SK-N-SH treated with all-trans-retinoic acid at 6 μM for 48 hours (cell line): ENCODE measurements at regions not wholly inside any gene's neighbourhood (a gene's known extent, or its start where the extent isn't known, plus 50 kb on each side); places are given as distances from the start of the nearest gene placed in this dataset.

Experiments
- ATAC-seq: fragments of 200-7000 bp; cut with Tn5 transposase; 3 replicates; pipeline ENCODE4 v1.9.1; 2020; ENCODE audit warnings: mild to moderate bottlenecking, moderate library complexity
- BACH2 ChIP-seq: fragments of 250-450 bp; sonication (Bioruptor Pico); IDR thresholded peaks from 2 replicates; pipeline ENCODE4 v1.9.0; 2021; ENCODE audit warnings: mild to moderate bottlenecking, borderline replicate concordance
- CSDC2 ChIP-seq: fragments of 250-450 bp; sonication (Bioruptor Pico); IDR thresholded peaks from 2 replicates; pipeline ENCODE4 v1.5.0; 2020; ENCODE audit warnings: mild to moderate bottlenecking, moderate library complexity
- ESRRG ChIP-seq: fragments of 250-450 bp; sonication (Bioruptor Pico); IDR thresholded peaks from 2 replicates; pipeline ENCODE4 v1.6.1; 2021; ENCODE audit warnings: mild to moderate bottlenecking
- GLIS3 ChIP-seq: fragments of 250-450 bp; sonication (Bioruptor Pico); IDR thresholded peaks from 2 replicates; pipeline ENCODE4 v1.5.0; 2020; ENCODE audit warnings: mild to moderate bottlenecking, moderate library complexity
- ISL1 ChIP-seq: fragments of 250-450 bp; sonication (Bioruptor Pico); IDR thresholded peaks from 2 replicates; pipeline ENCODE4 v2.1.2; 2022; ENCODE audit warnings: mild to moderate bottlenecking, moderate library complexity
- OSR1 ChIP-seq: fragments of 250-450 bp; sonication (Bioruptor Pico); IDR thresholded peaks from 2 replicates; pipeline ENCODE4 v1.8.0; 2022; ENCODE audit warnings: moderate library complexity, mild to moderate bottlenecking, inconsistent platforms
- PPARA ChIP-seq: fragments of 250-450 bp; sonication (Bioruptor Pico); IDR thresholded peaks from 2 replicates; pipeline ENCODE4 v1.5.0; 2020; ENCODE audit warnings: mild to moderate bottlenecking, borderline replicate concordance
- RARB ChIP-seq: fragments of 250-450 bp; sonication (Bioruptor Pico); IDR thresholded peaks from 2 replicates; pipeline ENCODE4 v1.8.0; 2021; ENCODE audit warnings: mild to moderate bottlenecking, moderate library complexity
- TOX ChIP-seq: fragments of 250-450 bp; sonication (Bioruptor Pico); IDR thresholded peaks from 2 replicates; pipeline ENCODE4 v1.8.0; 2021; ENCODE audit warnings: mild to moderate bottlenecking, moderate library complexity, borderline replicate concordance
- ZFP3 ChIP-seq: fragments of 250-450 bp; sonication (Bioruptor Pico); IDR thresholded peaks from 2 replicates; pipeline ENCODE4 v1.5.0; 2020; ENCODE audit warnings: mild to moderate bottlenecking, moderate library complexity
- ZFP30 ChIP-seq: fragments of 450-650 bp; formaldehyde crosslinking; IDR thresholded peaks from 2 replicates; pipeline ENCODE4 v1.5.0; 2022; ENCODE audit warnings: mild to moderate bottlenecking, moderate library complexity
- ZNF565 ChIP-seq: fragments of 450-650 bp; formaldehyde crosslinking; conservative IDR thresholded peaks from 2 replicates; pipeline ENCODE4 v1.5.0; 2020; ENCODE audit warnings: low read depth, mild to moderate bottlenecking, moderate library complexity
- ZNF70 ChIP-seq: fragments of 450-650 bp; formaldehyde crosslinking; IDR thresholded peaks from 2 replicates; pipeline ENCODE4 v1.5.0; 2020; ENCODE audit warnings: mild to moderate bottlenecking, moderate library complexity
- TF ChIP-seq, protein P1 (sequence below): fragments of 250-450 bp; sonication (Bioruptor Pico); IDR thresholded peaks from 2 replicates; pipeline ENCODE4 v1.5.1; 2020; ENCODE audit warnings: low read depth, mild to moderate bottlenecking, moderate library complexity
- TF ChIP-seq, protein P2 (sequence below): fragments of 250-450 bp; sonication (Bioruptor Pico); IDR thresholded peaks from 2 replicates; pipeline ENCODE4 v1.5.0; 2020; ENCODE audit warnings: mild to moderate bottlenecking, moderate library complexity
- TF ChIP-seq, protein P3 (sequence below): fragments of 250-450 bp; sonication (Bioruptor Pico); IDR thresholded peaks from 2 replicates; pipeline ENCODE4 v1.8.0; 2021; ENCODE audit warnings: low read depth, mild to moderate bottlenecking, moderate library complexity, borderline replicate concordance
- TF ChIP-seq, protein P4 (sequence below): fragments of 250-450 bp; sonication (Bioruptor Pico); IDR thresholded peaks from 2 replicates; pipeline ENCODE4 v1.5.1; 2021; ENCODE audit warnings: mild to moderate bottlenecking, moderate library complexity
- TF ChIP-seq, protein P5 (sequence below): fragments of 250-450 bp; sonication (Bioruptor Pico); IDR thresholded peaks from 2 replicates; pipeline ENCODE4 v1.8.0; 2020; ENCODE audit warnings: mild to moderate bottlenecking, moderate library complexity, borderline replicate concordance

DNA sequence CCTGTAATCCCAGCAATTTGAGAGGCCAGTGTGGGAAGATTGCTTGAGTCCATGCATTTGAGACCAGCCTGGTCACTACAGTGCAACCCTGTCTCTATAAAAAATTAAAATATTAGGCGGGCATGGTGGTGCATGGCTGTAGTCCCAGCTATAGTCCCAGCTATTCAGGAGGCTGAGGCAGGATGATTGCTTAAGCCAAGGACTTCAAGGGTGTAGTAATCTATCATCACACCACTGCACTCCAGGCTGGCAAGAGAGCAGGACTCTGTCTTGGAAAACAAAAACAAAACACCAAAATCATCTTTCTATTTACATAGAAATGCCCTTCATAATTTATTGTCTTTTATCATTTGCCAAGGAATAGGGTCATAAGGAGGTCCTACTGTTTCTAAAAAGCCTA is 1274.1 kb upstream of the NCAM2 start (continued):
- TF ChIP-seq, protein P1, sequence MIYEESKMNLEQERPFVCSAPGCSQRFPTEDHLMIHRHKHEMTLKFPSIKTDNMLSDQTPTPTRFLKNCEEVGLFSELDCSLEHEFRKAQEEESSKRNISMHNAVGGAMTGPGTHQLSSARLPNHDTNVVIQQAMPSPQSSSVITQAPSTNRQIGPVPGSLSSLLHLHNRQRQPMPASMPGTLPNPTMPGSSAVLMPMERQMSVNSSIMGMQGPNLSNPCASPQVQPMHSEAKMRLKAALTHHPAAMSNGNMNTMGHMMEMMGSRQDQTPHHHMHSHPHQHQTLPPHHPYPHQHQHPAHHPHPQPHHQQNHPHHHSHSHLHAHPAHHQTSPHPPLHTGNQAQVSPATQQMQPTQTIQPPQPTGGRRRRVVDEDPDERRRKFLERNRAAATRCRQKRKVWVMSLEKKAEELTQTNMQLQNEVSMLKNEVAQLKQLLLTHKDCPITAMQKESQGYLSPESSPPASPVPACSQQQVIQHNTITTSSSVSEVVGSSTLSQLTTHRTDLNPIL (CRISPR knock-in tag): no peak
- TF ChIP-seq ZNF70 (no peak), OSR1 (no peak)
- TF ChIP-seq, protein P2, sequence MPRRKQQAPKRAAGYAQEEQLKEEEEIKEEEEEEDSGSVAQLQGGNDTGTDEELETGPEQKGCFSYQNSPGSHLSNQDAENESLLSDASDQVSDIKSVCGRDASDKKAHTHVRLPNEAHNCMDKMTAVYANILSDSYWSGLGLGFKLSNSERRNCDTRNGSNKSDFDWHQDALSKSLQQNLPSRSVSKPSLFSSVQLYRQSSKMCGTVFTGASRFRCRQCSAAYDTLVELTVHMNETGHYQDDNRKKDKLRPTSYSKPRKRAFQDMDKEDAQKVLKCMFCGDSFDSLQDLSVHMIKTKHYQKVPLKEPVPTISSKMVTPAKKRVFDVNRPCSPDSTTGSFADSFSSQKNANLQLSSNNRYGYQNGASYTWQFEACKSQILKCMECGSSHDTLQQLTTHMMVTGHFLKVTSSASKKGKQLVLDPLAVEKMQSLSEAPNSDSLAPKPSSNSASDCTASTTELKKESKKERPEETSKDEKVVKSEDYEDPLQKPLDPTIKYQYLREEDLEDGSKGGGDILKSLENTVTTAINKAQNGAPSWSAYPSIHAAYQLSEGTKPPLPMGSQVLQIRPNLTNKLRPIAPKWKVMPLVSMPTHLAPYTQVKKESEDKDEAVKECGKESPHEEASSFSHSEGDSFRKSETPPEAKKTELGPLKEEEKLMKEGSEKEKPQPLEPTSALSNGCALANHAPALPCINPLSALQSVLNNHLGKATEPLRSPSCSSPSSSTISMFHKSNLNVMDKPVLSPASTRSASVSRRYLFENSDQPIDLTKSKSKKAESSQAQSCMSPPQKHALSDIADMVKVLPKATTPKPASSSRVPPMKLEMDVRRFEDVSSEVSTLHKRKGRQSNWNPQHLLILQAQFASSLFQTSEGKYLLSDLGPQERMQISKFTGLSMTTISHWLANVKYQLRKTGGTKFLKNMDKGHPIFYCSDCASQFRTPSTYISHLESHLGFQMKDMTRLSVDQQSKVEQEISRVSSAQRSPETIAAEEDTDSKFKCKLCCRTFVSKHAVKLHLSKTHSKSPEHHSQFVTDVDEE (CRISPR knock-in tag): no peak

DNA sequence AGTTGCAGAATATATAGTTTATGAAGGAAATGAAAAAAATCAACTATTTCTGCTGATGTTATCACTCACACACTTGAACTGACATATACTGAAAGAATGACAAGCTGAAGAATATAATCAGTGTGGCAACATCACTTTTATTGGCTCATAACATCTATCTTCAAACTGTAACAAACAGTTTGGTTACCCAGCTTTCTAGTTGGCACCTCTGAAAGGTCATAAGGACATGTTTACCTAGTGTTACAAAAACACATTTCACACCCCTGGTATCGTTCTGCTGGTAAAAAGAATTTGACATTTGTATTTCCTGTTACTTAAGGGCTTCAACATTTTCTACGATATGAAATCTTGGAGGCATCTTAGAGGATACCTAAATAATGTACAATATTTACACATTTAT is 1267.0 kb upstream of the NCAM2 start:
- no peak for ATAC-seq

DNA sequence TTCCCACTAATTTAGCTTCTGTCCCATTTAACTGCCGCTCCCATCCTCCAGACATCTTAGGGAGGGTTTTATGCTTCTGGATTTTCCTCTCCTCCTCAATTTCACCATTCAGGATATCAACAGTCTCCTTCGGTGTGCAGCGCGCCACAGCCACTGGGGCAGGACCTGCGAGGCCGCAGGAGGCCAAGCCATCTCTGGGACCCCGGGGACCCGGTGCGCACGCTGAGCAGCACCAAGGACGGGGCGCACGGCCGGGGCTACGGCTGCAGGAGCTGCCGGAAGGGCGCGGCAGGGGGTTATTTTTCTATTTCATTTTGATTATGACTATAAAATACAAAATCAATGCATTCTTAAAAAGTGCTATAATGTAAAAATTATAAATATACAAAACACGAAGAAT is 1238.4 kb upstream of the NCAM2 start:
- TF ChIP-seq RARB (CRISPR knock-in tag) (no peak), PPARA (CRISPR knock-in tag) (no peak)
- ATAC-seq: no peak

More for the DNA sequence above, 1267.0 kb upstream of the NCAM2 start:
- TF ChIP-seq RARB (CRISPR knock-in tag) (no peak), ZNF565 (CRISPR knock-in tag) (no peak), ZFP30 (CRISPR knock-in tag) (no peak), CSDC2 (CRISPR knock-in tag) (no peak), GLIS3 (CRISPR knock-in tag) (no peak), ZNF70 (no peak)
- TF ChIP-seq, protein P3, sequence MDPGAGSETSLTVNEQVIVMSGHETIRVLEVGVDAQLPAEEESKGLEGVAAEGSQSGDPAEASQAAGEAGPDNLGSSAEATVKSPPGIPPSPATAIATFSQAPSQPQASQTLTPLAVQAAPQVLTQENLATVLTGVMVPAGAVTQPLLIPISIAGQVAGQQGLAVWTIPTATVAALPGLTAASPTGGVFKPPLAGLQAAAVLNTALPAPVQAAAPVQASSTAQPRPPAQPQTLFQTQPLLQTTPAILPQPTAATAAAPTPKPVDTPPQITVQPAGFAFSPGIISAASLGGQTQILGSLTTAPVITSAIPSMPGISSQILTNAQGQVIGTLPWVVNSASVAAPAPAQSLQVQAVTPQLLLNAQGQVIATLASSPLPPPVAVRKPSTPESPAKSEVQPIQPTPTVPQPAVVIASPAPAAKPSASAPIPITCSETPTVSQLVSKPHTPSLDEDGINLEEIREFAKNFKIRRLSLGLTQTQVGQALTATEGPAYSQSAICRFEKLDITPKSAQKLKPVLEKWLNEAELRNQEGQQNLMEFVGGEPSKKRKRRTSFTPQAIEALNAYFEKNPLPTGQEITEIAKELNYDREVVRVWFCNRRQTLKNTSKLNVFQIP (CRISPR knock-in tag): no peak
- TF ChIP-seq, protein P4, sequence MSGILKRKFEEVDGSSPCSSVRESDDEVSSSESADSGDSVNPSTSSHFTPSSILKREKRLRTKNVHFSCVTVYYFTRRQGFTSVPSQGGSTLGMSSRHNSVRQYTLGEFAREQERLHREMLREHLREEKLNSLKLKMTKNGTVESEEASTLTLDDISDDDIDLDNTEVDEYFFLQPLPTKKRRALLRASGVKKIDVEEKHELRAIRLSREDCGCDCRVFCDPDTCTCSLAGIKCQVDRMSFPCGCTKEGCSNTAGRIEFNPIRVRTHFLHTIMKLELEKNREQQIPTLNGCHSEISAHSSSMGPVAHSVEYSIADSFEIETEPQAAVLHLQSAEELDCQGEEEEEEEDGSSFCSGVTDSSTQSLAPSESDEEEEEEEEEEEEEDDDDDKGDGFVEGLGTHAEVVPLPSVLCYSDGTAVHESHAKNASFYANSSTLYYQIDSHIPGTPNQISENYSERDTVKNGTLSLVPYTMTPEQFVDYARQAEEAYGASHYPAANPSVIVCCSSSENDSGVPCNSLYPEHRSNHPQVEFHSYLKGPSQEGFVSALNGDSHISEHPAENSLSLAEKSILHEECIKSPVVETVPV (CRISPR knock-in tag): no peak
- TF ChIP-seq, protein P5, sequence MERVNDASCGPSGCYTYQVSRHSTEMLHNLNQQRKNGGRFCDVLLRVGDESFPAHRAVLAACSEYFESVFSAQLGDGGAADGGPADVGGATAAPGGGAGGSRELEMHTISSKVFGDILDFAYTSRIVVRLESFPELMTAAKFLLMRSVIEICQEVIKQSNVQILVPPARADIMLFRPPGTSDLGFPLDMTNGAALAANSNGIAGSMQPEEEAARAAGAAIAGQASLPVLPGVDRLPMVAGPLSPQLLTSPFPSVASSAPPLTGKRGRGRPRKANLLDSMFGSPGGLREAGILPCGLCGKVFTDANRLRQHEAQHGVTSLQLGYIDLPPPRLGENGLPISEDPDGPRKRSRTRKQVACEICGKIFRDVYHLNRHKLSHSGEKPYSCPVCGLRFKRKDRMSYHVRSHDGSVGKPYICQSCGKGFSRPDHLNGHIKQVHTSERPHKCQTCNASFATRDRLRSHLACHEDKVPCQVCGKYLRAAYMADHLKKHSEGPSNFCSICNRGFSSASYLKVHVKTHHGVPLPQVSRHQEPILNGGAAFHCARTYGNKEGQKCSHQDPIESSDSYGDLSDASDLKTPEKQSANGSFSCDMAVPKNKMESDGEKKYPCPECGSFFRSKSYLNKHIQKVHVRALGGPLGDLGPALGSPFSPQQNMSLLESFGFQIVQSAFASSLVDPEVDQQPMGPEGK (CRISPR knock-in tag): no peak
- TF ChIP-seq, protein P1 (CRISPR knock-in tag): no peak

DNA sequence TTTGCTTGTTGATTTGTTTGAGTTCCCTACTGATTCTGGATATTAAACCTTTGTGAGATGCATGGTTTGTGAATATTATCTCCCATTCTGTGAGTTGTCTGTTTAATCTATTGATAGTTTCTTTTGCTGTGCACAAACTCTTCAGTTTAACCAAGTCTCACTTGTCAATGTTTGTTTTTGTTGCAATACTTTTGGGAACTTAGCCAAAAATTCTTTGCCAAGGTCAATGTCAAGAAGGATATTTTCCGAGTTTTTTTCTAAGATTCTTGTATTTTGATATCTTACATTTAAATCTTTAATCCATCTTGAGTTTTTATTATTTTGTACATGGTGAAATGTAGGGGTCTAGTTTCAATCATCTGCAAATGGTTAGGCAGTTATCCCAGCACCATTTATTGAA is 1230.7 kb upstream of the NCAM2 start:
- ATAC-seq: no peak
- TF ChIP-seq, protein P3 (CRISPR knock-in tag): no peak
- no peak for TF ChIP-seq ESRRG (CRISPR knock-in tag)
- no peak for TF ChIP-seq BACH2 (CRISPR knock-in tag)
- TF ChIP-seq ISL1 (CRISPR knock-in tag): no peak
- no peak for TF ChIP-seq ZFP3 (CRISPR knock-in tag)
- TF ChIP-seq, protein P1 (CRISPR knock-in tag): no peak
- TF ChIP-seq TOX (CRISPR knock-in tag): no peak
- TF ChIP-seq, protein P5 (CRISPR knock-in tag): no peak
- no peak for TF ChIP-seq ZFP30 (CRISPR knock-in tag)
- TF ChIP-seq PPARA (CRISPR knock-in tag): no peak
- no peak for TF ChIP-seq GLIS3 (CRISPR knock-in tag)
- no peak for TF ChIP-seq ZNF70
- no peak for TF ChIP-seq CSDC2 (CRISPR knock-in tag)
